HG02943 (cell line): ENCODE measurements at regions not wholly inside any gene's neighbourhood (a gene's known extent, or its start where the extent isn't known, plus 50 kb on each side); places are given as distances from the start of the nearest gene placed in this dataset.
"Not testable (repeated sequence)": the region's sequence is repeated elsewhere in the genome, so short reads cannot be mapped to it uniquely, and the experiment has no call there.

Experiments
- ATAC-seq: cut with Tn5 transposase; IDR thresholded peaks from one replicate; pipeline ENCODE4 v1.9.1; 2021; ENCODE audit warnings: mild to moderate bottlenecking, low read depth, moderate library complexity; ENCODE audit not compliant: unreplicated experiment

DNA sequence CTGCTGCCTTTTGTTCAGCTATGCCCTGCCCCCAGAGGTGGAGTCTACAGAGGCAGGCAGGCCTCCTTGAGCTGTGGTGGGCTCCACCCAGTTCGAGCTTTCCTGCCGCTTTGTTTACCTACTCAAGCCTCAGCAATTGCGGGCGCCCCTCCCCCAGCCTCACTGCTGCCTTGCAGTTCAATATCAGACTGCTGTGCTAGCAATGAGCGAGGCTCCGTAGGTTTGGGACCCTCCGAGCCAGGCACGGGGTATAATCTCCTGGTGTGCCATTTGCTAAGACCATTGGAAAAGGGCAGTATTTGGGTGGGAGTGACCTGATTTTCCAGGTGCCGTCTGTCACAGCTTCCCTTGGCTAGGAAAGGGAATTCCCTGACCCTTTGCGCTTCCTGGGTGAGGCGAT is 51.9 kb downstream of the DIPK2A start:
- ATAC-seq: not testable (repeated sequence)

GRCh38 chr3:144028798-144029411 is 57.3 kb downstream of the DIPK2A start:
- ATAC-seq: peak; percentile 89

DNA sequence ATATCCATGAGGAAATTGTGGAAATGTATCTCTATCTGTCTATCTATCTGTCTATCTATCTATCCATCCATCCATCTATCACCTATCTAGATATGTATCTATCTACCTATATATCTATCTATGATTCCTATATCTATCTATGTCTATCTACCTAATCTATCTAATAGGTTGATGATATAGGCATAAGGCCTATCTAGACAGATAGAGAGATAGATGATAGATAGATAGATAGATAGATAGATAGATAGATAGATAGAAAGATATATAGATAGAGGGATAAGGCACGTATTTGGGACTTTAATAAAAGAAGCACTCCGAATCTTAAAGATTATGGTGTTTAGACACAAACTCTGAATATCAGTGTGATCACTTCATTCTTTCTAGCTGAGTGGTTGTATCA is 58.1 kb downstream of the DIPK2A start:
- no peak for ATAC-seq

DNA sequence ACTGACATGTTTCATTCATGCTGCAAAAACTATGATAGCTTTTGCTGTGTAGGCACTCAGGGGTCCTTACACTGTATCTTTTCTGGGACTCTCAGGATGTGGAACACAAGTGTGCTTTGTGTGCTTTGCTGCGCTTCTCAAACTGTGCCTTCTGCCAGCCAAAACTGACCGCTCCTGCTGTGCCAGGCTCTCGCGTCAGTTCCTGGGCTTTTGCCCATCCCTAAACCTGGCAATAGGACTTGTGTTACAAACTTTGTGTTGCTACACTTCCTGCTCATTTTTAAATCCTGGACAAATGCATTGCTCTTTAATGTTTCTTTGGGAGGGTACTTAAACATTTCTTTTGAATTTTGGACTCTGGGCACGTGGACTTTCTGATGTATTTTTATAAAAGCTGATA is 60.3 kb downstream of the DIPK2A start:
- no peak for ATAC-seq

DNA sequence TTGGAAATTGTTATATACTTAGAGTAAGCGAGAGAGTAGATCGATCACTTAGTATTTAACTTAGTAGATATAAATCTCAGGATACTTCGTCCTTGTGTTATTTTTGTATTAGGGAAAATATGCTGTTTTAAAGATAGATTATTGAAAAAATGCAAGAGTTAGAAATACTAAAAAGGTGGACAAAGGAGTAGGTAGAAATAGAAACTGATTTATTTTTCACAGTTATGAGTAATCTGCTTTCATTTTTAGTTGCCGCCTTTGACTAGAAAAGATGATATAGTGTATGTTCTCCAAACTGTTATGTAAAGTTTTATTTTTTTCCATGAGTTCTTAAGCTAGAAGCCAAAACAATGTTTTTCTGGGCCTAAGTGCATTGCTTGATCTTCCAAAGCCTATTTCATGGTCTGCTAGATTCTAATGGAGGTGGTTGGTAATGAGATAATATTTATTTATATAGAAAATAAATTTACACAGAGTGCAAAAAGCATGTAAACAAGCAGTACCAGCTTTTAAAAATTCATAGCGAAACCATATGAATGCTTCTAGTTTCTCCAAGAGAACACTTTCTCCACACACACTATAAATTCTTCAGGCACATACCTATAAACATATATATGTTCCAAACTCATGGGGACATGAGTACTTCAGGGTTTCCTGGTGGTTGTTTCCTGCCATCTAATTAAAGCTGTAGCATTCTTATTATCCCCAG is 61.1 kb downstream of the DIPK2A start:
- peak; percentile 67 for ATAC-seq

DNA sequence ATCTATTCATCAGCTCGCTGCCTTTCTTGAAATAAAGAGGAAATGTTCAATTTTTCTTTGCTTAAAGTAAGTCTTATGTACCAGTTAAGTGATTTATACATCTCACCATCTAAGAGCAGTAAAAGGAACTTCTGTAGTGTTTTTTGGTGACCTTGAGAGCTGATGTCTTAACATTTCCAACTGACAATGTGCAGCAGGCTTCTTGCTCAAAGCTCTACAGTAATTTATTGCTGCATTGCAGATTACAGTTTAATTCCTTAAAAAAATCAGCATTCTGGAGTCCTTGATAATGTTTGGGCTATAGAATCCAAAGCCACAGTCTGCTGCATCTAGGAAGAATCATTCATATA is 61.6 kb downstream of the DIPK2A start:
- no peak for ATAC-seq

DNA sequence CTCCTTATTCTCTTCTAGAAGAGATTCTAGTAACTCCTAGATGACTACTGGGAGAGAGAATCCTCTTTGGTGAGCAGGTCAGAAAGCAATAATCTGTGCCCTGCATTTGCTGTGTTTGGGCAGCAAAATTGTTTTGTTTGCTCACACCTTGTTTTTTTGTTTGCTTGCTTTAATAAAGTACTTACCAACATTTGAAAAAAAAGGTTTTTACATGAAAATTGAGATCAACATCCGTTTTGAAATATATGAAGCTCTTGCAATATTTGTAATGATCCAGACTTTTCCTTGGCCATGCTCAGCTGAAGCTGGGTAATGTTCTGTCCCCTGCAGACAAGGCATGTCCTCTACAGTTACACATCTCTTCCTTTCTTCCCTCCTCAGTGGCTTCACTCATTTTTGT is 62.2 kb downstream of the DIPK2A start:
- ATAC-seq: no peak

DNA sequence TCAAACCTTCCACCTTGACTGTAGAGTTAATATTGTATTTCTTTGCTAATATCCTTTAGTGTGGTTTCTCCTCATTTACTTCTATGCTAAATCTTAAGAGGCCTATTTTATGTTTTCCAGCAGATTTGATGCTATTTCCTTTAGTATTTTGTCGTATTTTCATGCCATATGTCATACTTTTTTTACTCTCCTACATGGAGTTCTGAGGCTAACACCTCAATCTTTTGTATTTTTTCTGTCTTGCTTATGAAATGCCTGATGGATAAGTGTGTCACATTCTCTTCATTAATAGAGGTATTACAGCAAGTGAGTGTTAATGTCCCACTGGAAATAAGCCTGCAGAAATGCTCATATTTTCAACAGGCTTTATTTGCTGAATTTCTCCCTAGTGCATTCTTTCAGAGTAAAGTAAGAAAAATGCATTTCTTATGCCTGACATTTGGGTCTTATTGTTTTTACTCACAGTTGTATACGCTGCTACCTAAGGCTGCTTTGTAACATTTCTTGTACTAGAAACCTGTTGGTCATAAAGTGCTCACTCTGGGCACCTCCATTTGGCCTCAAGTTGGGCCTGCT is 63.2 kb downstream of the DIPK2A start:
- no peak for ATAC-seq

- ATAC-seq: no peak
Observed at GRCh38 chr3:144036498-144036897, 64.9 kb downstream of the DIPK2A start.

DNA sequence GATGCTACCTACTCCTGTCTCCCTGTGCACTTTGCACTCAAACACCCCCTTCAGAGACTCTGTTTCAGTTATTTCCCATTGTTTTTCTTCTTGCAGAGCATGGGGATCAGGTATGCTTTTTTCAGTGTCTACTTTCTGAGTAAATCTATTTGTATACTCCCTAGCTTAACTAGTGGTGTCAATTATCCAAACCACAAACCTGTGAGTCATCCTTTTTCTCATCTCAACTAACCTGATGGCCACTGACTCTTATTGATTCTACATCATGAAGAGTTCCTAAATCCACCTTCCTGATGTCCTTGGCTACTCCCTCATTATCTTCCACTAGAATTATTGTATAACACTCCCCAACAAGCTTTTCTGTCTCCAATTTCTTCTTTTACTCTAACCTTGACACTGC is 68.0 kb downstream of the DIPK2A start:
- no peak for ATAC-seq

DNA sequence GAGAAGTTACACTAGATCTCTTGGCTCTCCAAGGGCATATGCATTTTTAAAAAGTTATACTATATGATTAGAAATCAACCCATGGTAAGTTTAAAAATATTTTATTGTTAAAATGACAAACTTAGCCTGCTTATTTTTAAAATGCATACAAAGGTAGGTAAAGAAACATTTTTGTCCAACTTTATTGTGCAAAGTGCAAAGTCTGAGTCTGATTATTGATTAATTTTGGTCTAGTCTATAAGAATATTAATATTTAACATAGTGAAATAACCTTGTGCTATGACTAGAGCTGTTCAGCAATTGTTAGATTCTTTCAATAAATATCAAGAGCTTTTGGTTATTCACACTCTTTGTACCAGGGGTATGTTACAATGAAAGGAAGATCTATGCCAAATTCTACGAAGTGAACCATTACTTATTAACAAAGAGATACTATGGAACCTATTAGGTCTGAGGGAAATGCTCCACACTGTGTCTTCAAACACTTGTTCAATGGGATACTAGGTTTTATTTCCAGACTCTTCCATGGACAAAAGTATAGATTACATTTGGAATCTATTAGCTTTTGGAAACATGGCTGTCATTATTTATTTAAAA is 70.4 kb downstream of the DIPK2A start:
- ATAC-seq: no peak

DNA sequence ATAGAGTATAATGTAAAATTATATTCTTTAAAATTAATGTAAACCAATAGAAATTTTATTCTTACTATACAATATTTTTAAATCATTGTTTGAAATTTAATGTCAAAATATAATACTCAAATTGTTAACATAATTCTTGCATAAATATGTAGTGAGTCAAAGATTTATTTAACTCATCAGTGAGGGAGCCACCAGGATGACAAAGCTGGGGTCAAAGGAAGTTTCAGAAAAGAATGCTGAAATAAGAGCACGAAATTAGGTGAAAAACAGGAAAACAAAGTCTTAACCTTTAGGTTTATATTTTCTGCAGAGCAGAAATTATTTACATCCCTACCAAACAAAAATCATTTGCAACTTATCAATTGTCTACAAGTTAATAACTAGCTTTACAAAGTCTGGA is 74.1 kb downstream of the DIPK2A start:
- ATAC-seq: no peak

GRCh38 chr3:144049374-144049773 is 77.8 kb downstream of the DIPK2A start:
- no peak for ATAC-seq

- no peak for ATAC-seq
Observed at GRCh38 chr3:144051211-144051610, 79.6 kb downstream of the DIPK2A start.

- no peak for ATAC-seq
Observed at GRCh38 chr3:144052275-144052674, 80.7 kb downstream of the DIPK2A start.

DNA sequence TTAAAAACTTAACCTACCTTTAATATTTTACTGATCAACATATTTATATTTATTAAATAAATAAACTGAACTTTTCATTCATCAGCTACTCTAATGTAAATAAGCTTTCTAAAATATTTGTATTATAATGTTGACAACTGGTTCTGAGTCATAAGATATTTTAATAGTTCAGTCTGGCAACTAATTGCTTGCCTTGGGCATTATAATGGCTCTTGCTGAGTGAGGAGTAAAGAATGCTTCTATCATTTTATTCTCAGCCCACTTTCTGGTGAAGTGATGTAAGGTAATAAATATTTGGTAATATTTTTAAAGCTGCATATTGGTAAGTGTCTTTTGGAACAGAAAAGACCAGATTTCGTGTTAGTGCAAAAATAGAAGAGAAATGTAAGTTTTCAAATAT is 81.5 kb downstream of the DIPK2A start:
- no peak for ATAC-seq

DNA sequence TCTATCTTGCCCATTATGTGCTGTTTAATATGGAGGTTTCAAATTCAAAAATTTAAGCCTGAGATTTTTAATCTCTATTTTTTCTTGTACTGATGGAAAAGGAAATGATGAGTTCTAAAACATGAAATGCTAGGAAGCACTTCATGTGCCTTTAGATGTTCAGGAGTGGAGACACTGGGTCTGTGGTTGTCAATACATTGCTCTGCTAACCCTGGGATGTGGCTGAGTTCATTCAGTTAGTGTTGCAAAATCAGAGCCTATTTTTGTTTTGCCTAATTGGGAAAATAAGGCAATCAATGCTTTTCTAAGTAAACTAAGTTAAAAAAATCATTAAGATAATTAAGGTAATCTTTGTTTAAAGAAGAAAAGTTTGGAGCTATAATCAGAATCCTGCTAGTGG is 83.1 kb downstream of the DIPK2A start:
- ATAC-seq: no peak

- no peak for ATAC-seq
Observed at GRCh38 chr3:144055604-144056003, 84.0 kb downstream of the DIPK2A start.

DNA sequence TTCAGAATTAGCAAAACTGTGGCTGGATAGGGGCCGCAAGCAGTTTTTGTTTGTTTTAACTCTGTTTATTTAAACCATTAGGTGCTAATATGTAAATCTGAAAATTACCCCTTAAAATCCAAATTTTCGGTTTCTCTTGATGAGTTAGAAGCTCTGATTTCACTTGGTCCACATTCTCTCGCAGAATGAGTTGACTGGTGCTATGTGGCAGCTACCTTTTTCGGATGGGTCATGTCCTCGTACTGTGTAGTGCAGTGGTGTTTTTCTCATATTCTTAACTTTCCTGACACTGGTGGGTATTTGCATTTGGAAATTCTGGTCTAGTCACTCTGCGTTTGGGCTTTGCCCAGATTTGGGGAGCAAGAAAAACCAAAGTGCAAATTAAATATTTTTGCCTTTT is 87.1 kb downstream of the DIPK2A start:
- no peak for ATAC-seq

DNA sequence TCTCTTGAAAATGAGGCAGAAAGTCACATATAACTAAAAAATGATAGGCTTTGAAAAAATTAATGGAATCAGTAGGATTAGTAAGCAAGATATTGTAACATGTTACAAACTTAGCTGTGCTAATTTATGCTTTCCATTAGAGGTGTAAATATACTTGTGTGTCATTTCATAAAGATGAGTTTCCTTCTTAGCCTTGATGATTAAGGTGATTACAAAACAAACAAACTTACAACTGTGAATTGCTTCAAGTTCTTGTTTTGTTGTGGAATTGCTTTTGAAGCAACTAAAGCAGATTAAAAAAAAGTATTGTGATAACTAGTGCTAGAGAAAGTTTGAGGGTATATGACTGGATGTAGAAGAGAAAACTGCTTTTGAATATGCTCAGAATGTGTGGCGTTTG is 87.9 kb downstream of the DIPK2A start:
- no peak for ATAC-seq

DNA sequence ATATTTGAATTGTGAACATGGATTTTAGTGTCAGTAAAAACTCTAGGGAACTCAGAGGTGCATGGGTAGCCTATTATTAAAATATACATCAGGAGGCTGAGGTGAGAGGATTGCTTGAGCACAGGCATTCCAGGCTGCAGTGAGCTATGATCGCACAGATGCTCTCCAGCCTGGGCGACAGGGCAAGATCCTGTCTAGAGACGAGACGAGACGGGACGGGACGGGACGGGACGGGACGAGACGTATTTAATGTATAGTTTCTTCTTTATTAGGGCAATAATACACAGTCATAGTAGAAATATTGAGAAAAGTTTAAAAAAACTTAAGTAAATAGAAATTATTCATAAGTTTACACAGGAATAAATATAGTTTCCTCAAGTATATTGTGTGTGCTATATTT is 89.3 kb downstream of the DIPK2A start:
- no peak for ATAC-seq

DNA sequence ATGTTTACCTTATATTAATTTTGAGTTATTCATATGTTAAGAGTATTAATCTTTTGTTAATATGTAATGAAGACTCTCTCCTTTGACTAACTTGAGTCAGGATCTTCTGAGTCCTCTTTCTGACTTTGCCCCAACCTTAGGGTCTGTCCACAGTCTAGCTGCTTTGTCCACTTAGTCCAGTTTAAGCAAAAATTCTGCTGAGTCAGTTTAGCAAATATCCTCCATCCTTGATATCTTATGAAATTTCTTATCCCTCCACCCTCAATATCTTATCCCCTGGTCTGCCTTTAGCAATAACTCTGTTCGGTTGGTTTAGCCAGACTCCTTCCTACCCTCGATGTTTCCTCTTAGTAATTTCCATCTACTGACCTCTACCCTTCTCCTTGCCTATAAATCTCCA is 91.7 kb downstream of the DIPK2A start:
- no peak for ATAC-seq
